GM12801 (cell line): ENCODE measurements at regions not wholly inside any gene's neighbourhood (a gene's known extent, or its start where the extent isn't known, plus 50 kb on each side); places are given as distances from the start of the nearest gene placed in this dataset.

Experiments used
- TF ChIP-seq, protein P1 (sequence below): IDR thresholded peaks from one replicate; pipeline ENCODE4 v1.5.1; 2011; ENCODE audit warnings: control low read depth; ENCODE audit not compliant: insufficient read length; ENCODE audit errors: extremely low read depth

GRCh38 chr6:134373993-134374392, 56.1 kb upstream of the SGK1 start:
- TF ChIP-seq, protein P1, sequence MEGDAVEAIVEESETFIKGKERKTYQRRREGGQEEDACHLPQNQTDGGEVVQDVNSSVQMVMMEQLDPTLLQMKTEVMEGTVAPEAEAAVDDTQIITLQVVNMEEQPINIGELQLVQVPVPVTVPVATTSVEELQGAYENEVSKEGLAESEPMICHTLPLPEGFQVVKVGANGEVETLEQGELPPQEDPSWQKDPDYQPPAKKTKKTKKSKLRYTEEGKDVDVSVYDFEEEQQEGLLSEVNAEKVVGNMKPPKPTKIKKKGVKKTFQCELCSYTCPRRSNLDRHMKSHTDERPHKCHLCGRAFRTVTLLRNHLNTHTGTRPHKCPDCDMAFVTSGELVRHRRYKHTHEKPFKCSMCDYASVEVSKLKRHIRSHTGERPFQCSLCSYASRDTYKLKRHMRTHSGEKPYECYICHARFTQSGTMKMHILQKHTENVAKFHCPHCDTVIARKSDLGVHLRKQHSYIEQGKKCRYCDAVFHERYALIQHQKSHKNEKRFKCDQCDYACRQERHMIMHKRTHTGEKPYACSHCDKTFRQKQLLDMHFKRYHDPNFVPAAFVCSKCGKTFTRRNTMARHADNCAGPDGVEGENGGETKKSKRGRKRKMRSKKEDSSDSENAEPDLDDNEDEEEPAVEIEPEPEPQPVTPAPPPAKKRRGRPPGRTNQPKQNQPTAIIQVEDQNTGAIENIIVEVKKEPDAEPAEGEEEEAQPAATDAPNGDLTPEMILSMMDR: no peak

DNA sequence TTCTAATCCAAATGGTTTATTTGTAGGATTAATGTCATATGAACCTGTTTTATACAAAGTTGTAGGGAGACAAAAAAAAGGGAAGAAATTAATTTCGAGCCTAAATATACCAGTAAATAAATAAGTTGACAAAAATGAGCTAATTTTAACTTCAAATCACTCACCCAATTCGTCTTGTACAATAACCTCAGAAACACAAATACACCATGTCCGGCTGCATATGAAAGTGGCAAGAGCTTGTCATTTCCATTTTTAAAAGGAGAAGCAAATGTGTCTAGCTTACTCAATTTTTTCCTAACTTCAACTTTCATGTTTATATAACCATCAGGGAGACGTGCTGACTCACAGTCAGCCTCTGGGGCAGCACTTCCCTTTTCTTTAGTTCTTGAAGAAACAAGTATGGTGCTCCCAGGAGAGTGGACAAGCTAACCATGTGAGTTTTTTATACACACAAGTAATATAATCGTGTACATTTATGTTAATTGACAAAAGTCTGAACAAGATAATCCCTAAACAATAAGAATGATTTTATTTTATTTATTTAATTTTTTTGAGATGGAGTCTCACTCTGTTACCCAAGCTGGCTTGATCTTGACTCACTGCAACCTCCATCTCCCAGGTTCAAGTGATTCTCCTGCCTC, 55.5 kb upstream of the SGK1 start:
- TF ChIP-seq, protein P1: no peak

GRCh38 chr6:134372603-134373281, 54.8 kb upstream of the SGK1 start:
- TF ChIP-seq, protein P1: no peak

DNA sequence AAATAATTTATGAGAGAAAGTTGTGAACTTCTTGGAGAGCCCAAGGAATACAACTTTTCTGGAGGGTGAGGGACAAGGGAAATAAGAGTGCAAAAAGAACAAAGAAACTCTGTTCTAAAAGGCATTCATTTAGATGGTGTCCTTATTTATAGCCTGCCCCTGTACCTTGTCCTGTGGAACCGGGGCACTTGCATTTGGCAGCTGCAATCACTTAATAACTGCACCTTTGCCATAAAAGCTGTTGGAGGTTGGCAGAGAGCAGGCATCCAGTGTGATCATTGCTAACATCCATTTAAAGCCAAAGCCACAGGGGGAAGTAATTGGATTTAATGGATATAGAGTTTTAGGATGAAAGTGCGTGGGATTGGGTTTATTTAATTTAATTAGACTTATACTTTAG, 50.8 kb upstream of the SGK1 start:
- TF ChIP-seq, protein P1: no peak
